ENCODE measurements at regions not wholly inside any gene's neighbourhood (a gene's known extent, or its start where the extent isn't known, plus 50 kb on each side); places are given as distances from the start of the nearest gene placed in this dataset.

DNA sequence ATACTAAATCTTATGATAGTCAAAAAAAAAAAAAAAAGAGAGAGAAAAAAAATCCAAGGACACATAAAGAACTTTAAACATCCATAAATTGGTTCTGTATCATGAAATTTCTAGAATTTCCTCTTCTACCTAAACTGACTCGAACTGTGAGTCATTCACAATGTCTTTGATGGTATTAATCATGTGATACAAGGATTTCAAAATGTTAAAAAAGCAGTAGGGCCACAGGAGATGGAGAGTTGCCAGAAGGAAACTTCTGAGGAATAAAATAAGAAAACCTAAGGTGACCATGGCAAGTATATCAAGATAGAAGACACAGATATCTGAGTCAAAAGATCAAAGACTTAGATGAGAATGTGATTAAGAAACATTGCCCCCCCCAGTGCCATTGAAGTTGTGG is 1320.9 kb upstream of the FLRT2 start:
- no peak for TF ChIP-seq POLR2A (IDR thresholded peaks at IDR 0.05; ENCODE audit: low read depth, low read length)
- no peak for TF ChIP-seq POLR2AphosphoS5 (IDR thresholded peaks at IDR 0.05; ENCODE audit: low read depth, low read length)
